HG02852 (cell line): ENCODE measurements at regions not wholly inside any gene's neighbourhood (a gene's known extent, or its start where the extent isn't known, plus 50 kb on each side); places are given as distances from the start of the nearest gene placed in this dataset.
"Not testable (repeated sequence)": the region's sequence is repeated elsewhere in the genome, so short reads cannot be mapped to it uniquely, and the experiment has no call there.

ENCODE experiments used
- ATAC-seq: cut with Tn5 transposase; IDR thresholded peaks from one replicate; pipeline ENCODE4 v1.9.1; 2021; ENCODE audit warnings: mild to moderate bottlenecking, moderate library complexity; ENCODE audit not compliant: unreplicated experiment

GRCh38 chr13:95388420-95389079 lies 87.3 kb upstream of the ABCC4 start:
- peak; percentile 43 for ATAC-seq

- no peak for ATAC-seq
These were observed 90.1 kb upstream of the ABCC4 start for GRCh38 chr13:95391362-95391761.

DNA sequence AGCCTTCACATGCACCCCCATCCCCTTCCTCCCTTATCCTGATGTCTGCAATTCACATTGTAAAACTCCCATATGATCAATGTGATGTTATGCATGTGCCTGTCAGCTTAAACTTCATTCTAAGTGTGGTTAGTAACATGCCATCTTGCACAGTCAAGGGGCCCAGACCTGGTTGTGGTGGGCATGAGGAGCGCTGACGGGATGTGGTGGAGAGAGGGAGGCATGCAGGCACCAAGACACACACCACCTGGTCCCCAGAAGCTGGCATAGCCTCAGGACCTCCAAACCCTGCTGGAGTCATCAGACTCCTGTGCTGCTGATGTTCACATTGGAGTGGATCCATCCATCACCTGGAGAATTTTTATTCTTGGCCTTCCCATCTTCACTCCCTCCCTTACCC lies 90.5 kb upstream of the ABCC4 start:
- no peak for ATAC-seq

DNA sequence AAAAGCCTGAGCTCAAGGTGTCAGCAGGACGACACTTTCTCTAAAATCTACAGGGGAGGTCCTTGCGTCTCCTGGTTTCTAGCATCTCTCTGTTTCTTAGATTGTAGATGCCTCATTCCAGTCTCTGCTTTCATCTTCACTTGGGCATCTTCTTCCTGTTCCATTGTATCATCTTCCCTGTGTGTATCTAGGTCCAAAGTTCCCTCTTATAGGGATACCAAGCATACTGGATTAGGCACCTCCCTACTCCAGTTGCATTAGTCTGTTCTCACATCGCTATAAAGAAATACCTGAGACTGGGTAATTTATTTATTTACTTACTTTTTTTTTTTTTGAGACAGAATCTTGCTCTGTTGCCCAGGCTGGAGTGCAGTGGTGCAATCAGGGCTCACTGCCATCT lies 91.3 kb upstream of the ABCC4 start:
- no peak for ATAC-seq

GRCh38 chr13:95403349-95404140 lies 102.3 kb upstream of the ABCC4 start:
- ATAC-seq, result peak; percentile 42

GRCh38 chr13:95404141-95404882 lies 103.1 kb upstream of the ABCC4 start:
- peak; percentile 91 for ATAC-seq

DNA sequence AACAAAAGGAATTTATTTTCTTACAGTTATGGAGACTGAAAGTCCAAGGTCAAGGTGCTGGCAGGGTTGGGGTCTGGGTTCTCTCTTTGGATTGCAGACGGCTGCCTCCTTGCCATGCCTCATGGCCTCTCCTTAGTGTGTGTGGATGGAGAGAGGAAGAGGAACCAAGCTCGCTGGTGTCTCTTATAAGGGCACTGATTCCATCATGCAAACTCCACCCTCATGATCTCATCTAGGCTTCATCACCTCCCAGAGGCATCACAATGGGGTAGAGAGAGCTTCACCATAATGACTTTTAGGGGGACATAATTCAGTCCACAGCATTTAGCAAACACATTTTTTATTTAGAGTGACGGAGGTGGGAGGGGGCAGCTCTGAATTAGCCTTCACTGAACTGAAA lies 104.9 kb upstream of the ABCC4 start:
- ATAC-seq, result no peak

DNA sequence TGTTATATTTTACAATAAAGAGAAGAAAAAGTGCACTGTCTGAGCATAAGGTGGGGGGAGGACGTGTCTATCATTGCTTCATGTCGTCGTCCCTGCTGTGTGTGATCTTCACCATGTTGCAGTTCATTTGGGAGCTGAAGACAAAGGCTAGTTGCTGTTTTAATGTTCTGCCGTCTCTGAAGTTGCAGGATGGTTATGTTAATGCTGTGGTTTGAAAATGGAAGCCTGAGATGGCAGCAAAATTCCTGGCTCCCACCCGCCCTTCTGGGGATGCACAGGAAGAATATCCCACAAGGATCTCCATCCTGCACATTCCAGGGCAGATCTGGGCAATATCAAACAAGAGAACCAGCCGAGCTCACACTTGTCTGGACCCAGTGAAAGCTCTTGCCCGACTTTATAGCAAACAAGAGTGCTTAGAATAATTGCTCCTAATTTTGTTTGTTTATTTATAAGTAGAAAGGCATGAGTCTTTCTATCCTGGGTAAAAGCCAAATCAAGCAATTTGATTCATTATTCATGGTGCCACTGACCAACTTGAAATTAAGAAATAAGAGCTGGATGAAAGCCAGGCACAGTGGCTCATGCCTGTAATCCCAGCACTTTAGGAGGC lies 110.3 kb upstream of the ABCC4 start:
- no peak for ATAC-seq

- no peak for ATAC-seq
These were observed 117.7 kb upstream of the ABCC4 start for GRCh38 chr13:95418946-95419345.

- ATAC-seq, result peak; percentile 75
These were observed 119.2 kb upstream of the ABCC4 start for GRCh38 chr13:95420501-95420900.

DNA sequence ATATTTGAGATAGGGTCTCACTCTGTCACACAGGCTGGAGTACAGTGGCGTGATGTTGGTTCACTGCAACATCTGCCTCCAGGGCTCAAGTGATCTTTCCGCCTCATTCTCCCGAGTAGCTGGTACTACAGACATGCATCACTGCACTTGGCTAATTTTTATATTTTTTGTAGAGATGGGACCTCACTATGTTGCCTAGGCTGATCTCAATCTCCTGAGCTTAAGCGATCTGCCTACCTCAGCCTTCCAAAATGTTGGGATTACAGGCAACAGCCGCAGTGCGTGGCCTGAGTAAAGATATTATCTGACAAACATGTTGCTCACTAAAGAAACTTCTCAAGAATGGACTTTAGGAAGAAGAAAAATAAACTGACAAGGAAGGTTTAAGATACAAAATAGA lies 125.4 kb upstream of the ABCC4 start:
- no peak for ATAC-seq

DNA sequence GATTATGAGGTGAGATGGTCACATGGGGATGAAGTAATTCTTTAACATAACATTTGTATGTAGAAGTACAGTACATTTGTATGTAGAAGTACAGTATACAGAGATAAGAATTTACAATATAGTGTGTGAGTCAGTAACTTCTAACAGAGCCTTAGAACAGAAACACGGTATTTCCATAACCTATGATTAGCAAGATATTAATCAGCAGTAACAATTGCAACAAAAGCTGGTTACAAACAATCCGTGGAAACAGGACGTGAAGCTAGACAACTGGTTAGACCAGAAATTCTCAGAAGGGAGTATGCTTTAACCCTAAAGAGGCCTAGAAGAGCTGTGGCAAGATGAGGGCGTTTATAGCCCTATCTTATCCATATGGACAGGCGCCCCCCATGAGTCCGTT lies 122.0 kb upstream of the CLDN10 start:
- not testable (repeated sequence) for ATAC-seq

- no peak for ATAC-seq
These were observed 120.4 kb upstream of the CLDN10 start for GRCh38 chr13:95432141-95432540.

- ATAC-seq, result no peak
These were observed 119.0 kb upstream of the CLDN10 start for GRCh38 chr13:95433537-95433936.

GRCh38 chr13:95434111-95434510 lies 118.4 kb upstream of the CLDN10 start:
- ATAC-seq, result no peak

DNA sequence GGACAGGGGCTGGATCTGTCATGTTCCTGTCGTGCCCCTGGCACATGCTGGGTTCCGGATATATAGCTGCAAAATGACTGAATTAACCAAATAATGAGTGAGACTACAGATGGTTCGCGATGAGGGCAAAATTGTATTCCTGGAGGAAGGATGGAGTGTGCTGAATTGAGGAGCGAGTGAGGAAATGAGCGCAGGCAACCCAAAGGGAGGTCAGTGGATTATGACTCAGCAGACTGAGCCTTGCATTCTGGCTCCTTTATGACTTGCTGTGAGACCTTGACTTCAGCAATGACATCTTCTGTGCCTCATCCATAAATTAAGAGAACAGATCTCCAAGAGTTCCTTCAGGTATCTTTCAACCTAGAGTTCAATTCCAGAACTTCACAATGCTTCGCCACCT lies 115.0 kb upstream of the CLDN10 start:
- ATAC-seq, result no peak

GRCh38 chr13:95438297-95438696 lies 114.2 kb upstream of the CLDN10 start:
- no peak for ATAC-seq

- no peak for ATAC-seq
These were observed 112.0 kb upstream of the CLDN10 start for GRCh38 chr13:95440441-95441088.

- ATAC-seq, result no peak
These were observed 111.2 kb upstream of the CLDN10 start for GRCh38 chr13:95441326-95441725.

- ATAC-seq, result no peak
These were observed 108.4 kb upstream of the CLDN10 start for GRCh38 chr13:95444006-95444730.
